GM18502 (cell line): ENCODE measurements at regions not wholly inside any gene's neighbourhood (a gene's known extent, or its start where the extent isn't known, plus 50 kb on each side); places are given as distances from the start of the nearest gene placed in this dataset.

Experiments used
- ATAC-seq: cut with Tn5 transposase; IDR thresholded peaks from one replicate; pipeline ENCODE4 v1.9.1; 2021; ENCODE audit warnings: mild to moderate bottlenecking; ENCODE audit not compliant: unreplicated experiment, poor library complexity

DNA sequence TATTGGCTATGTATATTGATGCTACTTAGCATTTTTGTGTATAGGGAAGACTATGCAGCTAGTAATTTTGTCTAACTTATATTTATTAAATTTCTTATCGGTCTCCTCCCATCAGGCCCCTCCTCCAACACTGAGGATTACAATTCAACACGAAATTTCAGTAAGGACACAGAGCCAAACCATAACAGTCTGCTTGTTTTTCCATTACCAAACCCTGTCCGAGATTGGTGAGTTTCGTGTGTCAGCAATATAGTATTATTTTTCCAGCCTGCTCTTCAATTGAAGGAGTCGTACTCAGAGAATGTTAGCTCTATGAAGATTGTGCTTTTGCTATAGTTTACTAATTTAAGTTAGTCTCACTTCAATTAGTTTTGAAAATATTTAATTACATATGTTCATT, 1495.3 kb downstream of the MRPL39 start:
- no peak for ATAC-seq

DNA sequence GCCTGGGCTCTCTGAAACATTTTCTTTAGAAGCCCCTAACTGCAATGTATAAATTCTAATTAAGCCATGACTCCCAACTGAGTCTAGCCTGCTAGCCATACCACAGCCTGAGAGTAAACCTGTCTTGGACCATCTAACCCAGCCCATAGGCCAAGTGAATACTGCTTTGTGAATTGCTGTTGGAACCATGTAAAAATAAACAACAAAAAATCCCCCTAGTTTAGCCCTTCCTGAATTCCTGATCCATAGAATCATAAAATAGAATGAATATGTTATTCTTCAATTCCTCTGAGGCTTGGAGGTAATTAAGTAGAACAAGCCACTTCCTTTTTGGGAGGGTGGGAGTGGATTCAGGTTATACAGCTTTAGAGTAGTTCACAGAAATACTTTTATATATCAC, 1496.4 kb downstream of the MRPL39 start:
- ATAC-seq, result no peak

DNA sequence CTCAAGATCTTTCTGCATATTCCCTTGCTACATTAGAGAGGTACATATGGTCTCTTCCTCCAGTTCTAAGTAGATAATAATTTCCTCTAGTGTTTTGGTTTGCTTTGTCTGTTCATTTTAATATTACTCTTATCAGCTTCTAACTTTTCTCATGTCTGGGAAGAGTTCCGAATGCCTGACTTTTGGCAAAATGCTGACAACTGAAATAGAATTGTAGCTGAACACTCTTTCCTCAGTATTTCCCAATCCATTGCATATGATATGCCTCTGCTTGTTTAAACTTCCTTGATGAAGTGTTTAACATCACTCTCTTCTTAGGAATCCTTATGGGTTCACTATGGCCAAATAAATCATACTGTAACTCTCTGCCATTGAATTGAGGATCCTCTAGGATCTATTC, 1510.1 kb downstream of the MRPL39 start:
- no peak for ATAC-seq

DNA sequence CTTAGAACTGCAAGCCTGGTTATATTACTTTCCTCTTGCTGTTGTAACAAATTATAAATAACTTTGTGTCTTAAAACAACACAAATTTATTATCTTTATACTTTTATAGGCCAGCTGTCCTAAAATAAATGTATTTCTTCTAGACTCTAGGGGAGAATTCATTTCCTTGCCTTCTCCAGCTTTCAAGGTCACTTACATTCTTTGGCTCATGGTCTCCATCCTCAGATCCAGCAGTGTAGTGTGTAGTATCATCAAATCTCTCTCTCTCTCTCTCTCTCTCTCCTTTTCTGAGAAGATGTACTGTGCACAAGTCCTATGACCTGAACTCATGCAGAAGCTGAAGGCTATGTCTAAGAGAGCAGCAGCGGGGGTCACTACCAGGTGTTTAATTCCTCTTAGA, 1510.6 kb downstream of the MRPL39 start:
- ATAC-seq, result no peak

DNA sequence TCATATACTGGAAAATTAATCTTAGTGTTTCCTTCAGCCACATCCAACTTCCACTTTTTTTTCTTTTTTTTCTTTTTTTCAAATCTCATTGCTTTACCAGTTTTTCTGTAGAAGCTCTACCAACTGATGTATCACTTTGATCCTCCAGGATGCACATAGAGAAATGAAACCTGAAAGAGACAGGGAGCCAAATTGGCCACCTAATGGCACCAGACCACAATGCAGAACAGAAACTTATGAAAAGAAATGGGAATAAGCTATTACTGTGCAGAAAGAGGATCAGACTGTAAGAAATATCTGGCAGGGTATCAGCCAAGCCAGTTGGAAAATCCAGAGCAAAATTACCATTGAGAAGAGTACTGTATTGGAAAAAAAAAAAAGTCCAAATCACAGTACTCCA, 1514.2 kb downstream of the MRPL39 start:
- ATAC-seq, result no peak

DNA sequence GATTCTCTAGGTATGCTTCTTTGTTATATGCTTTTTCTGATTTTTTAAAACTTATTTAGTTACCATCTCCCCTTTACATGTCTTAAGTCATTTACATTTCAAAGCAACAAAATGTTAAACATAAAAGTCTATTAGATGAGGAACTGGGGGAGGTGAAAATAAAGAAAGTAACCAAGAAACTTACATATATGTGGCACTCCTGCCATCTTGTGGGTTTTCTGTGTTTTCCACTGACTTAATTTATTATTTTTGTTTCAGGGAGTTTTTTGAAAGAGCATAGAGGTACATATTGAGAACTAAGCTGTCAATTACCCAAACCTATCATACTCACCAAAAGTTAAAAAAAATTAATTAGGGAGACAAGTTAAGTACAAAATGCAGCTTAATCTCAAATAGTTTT, 1531.1 kb downstream of the MRPL39 start:
- ATAC-seq, result no peak

DNA sequence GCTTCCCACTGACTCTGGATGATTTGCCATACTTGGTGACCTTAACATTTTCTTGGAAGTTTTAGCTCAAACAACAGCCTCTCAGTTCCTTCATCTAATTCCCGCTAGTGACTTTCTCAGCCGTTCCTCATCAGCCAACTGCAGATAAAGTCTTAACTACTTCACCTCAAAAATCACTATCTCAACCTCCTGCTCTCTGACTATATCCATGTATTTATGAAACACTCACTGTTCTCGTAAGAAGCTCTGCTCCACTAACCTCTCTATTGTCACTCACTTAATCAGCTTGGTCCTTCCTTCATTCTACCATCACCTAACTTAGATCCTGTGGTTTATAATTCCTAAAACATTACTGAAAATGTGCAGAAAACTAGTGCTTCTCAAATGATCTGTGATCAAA, 1551.6 kb downstream of the MRPL39 start:
- no peak for ATAC-seq

DNA sequence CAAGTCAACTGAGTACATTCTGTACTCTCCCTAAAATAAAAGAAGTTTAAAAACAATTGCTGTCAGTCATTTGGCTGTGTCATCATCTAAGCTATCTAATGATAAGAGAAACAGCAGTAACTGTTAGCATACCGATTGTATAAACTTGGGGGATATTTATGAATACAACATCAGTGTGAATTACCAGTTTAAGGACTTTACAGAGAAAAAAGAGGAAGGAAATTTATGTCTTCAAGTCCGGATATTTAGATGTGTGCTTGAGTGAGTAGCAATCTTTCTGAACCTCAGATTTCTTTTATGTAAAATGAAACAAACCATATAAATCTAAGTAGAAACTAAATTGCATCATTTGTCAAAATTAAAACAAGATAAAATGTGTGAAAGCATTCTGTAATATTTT, 1557.0 kb downstream of the MRPL39 start:
- no peak for ATAC-seq

DNA sequence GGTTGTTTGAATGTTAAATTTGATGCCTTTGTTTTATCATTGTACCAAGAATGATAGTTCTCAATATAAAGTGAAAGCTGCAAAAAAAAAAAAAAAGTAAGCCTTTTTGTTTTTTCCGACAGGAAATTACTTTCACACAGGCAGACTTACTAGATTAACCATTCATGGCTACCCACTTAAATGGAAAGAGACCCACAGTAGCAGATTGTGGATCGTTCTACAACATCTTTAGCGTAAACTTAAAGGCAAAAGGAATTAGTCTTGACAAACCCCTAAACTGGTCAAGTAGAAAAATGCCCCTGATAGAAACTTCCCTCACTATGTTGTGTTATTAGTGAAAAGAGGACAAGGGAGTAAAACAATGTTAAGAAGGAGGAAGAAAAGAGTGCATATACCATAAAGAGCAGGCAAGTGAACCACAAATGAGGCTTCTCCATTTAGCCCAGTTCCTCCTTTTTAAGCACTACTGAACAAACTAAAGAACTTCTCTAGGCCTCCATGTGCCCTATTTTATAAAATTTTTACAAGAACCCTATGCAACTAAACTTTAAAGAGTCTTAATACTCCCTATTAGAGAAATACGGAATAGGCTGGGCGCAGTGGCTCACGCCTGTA, 1560.3 kb downstream of the MRPL39 start:
- no peak for ATAC-seq

DNA sequence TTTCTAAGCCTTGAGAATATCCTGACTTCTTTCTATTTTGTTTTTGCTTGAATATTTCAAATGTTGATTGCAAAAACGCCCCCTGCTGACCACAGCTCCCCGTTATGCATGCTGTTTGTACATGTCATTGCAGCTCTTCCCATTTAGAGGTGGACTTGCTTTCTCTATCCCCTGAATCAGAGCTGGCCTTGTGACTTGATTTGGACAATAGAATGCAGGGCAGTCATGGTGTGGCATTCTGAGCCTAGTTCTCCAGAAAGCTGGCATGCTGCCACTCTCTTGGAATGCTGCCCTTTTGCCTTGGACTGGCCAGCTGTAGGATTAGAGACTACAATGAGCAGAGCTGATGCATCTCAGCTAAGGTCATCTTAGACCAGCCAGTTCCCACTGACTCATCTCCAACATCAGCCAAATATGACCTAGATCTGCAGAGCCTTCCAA, 1561.5 kb downstream of the MRPL39 start:
- no peak for ATAC-seq

DNA sequence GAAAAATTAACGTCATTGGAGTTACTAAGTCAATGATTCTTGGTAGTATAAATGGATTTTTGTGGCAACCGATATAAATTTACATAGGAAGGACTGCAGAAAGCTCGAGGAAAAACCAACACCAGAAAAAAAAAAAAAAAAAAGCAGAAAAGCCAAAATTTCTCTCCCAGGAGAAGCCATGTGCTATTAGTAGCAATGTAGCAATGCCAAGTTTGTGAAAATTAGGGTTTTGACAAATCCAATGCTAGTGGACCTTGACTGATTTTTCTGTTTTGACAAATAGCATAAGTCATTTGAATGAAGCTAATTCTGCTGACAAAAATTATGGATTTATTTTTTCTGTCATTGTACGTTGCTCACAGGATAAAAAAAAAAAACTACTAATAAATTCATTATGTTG, 1561.9 kb downstream of the MRPL39 start:
- no peak for ATAC-seq

DNA sequence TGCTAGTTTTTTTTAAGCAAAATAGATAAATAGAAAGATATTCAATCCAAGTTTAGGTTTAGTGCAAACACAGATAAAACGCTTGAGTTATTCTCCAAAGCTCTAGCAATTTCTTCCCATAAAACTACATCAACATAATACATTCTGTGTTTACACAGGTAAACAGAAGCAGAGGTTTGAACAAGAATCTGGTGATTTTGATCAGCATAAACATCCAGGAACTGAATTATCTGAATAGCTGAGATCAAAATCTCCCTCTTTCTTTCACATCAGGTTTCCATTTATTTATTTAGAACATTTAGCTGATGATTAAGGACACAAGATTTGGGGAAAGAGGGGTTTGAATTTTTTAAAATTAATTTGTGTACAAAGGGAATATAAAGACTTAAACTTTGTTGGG, 1564.6 kb downstream of the MRPL39 start:
- no peak for ATAC-seq

DNA sequence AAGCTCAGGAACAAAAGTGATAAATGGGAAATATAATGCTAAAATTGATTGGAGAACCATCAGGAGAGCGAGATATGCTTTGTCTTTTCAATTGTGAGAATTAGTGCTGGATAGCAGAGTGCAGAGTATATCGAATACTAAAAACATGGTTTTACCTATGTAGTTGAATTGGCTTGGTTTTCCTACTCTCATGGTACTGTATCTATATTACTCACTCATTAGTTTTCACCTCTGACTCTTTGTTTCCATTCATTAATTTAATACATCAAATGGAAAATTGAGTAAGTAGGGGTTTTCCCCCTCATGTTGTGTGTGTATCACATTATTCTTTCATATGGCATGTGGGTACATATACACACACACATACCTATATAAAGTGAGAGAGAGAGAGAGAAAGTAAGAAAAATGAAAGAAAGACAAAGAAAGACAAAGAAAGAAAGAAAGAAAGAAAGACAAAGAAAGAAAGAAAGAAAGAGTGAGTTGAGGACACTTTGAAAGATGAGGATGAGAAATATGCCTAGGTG, 1574.5 kb downstream of the MRPL39 start:
- no peak for ATAC-seq

DNA sequence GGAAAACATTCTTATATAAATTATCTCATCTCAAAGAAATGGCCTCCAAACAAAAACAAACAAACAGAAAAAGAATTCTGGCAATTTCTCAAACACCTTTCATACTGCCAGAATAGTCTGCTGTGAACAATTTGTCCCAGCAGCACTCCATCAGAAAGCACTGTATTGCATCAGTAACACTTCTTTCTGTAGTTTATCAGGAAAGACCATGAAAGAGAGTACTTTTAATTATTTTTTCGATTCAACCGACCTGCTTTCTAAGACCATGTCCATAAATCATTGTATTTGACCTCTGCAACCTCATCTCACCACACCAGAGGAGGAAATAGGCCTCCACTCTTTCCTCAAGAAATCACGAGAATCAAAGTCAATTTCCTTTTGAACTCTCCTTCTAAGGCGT, 1579.9 kb downstream of the MRPL39 start:
- ATAC-seq, result no peak

DNA sequence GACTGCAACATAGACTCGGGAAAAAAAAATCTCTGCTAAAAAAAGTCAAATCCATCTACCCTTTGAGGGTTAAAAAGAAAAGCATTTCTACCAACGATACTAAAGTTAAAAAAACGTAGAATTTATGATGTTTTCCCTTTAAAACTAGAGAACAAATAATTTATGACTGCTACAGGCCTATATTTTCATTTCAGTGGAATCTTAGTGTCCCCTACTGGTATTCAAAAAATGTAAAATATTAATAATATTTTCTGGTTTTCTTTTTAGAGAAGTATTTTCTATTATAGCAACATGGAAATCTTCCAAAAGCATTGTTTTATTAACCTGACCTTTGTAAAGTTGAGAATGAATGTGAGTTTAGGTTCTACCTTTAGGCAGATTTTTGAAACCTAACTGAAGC, 1582.2 kb downstream of the MRPL39 start:
- ATAC-seq, result no peak

DNA sequence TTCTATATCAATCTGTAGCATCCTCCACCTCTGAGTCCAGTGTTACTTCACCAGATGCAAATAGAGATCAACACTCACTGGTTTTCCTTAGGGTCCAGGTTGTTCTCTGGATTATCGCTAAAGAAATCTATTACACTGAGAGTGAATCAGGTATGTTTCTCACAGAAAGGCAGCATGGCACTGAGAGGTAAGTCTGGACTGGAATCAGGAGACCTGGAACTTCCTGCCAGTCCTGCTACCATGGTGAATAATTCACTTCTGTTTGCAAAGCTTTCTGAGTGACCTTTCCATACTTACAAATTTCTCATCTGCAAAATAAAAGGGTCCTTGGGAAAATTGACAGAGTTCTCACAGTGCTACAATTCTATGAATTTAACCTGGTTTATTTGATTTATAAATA, 1583.3 kb downstream of the MRPL39 start:
- ATAC-seq, result no peak

DNA sequence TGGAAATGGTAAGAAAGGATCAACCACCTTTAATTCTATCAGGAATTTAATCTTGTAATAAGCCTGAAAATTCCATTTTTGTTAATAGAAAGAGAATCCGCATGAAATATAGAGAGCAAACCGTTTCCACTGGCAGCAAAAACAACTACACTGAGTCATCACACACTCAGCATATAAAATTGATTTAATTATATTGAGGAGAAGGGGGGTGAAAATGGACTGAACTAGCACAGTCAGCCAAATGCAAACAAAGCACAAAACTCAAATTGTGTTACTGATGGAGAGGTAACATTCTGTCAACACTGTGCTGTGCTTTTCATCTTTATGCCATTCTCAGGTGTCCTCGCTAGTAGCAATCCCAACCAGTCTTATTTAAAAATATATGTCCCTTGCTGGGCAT, 1583.9 kb downstream of the MRPL39 start:
- ATAC-seq, result no peak

DNA sequence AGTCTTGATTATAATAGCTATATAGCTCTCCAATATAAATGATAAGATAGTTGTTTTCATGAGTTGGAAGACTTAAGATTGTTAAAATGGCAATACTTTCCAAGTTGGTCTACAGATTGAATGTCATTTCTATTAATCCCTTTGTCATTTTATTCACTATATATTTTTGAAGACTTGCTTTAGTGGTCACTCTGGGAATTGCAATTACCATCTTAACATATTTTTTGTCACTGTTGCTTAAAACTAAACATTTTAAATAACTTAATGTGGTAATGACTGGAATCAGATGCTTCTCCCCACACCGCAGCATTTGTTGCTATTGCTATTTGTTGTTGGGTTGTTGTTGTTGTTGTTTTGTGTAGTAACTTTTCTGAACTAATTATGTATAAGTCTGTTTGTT, 1592.9 kb downstream of the MRPL39 start:
- ATAC-seq, result no peak

DNA sequence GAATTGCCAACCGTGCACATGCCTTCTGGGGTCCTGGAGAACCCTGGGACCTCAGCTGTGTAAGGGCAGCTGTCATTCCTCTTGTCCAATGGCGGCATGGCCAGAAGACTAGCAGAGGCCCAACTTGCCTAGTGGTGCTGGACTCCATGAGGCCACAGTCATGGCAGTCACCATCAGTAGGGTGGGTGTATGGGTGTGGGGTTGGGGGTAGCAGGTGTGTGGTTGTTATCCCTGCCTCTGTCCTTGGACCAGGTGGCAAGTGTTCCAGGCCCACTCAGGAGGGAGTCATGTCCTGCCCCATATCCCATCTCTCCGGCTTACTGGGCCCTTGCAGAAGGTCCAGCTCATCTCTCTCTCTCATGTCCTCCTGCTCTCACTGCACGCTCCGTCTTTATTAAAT, 1596.2 kb downstream of the MRPL39 start:
- ATAC-seq, result no peak

DNA sequence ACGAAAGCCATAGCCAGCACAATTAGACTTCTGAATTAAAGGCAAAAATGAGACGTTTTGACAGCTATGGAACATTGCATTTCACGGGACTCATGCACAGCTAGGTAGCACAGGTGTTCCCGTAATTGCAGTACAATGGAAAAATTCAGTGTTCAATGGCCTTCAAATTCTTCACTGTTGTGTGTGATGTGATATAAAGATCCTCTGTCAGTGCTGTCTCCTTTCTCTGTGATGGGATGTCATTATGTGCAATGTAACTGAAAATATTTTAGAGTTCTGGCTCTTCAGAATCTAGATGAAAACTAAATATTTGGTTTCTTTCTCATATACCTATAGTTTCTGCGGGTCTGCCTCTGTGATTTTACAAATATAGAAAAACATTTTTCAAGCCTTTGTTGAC, 1599.7 kb downstream of the MRPL39 start:
- no peak for ATAC-seq

DNA sequence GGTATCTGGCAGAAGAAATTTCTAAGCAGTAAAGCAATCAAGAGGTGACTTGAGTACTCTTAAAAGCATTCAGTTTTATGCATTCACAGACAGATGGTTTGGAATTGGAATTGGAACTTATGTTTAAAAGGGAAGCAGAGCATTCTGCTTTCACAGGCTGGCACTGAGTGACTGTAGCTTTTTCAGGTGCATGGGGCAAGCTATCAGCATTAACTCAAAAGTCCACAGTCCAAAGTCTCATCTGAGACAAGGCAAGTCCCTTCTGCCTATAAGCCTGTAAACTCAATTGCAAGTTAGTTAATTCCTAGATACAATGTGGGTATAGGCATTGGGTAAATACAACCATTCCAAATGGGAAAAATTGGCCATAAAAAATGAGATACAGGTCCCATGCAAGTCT, 1620.3 kb downstream of the MRPL39 start:
- no peak for ATAC-seq

DNA sequence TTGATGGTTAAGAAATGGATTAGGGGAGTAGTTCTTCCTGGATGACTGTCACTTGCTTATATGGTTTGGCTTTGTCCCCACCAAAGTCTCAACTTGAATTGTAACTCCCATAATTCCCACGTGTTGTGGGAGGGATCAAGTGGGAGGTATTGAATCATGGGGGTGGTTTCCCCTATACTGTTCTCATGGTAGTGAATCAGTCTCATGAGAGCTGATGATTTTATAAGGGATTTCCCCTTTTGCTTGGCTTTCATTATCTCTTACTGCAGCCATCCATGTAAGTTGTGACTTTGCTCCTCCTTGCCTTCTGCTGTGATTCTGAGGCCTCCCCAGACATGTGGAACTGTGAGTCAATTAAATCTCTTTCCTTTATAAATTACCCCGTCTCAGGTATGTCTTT, 1621.1 kb downstream of the MRPL39 start:
- no peak for ATAC-seq

DNA sequence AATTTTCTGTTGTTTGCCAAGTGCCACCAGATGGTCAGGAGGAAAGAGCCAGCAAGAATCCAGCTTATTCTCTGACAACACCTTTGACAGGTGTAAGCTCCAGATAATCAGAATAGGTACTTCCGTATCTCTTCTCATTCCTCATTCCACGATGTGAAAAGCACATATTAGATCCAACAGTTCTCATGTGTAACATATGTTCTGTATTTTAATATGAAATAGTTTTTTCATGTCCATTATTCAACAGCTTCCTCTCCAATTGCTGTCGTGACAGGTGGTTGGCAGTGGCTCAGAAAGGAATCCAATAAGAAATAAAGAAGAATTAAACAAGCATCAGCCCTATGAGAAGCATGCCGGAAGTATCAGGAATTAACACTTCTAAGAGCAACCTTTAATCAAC, 1624.7 kb downstream of the MRPL39 start:
- ATAC-seq, result no peak
